HFF-Myc (cell line): ENCODE measurements at regions not wholly inside any gene's neighbourhood (a gene's known extent, or its start where the extent isn't known, plus 50 kb on each side); places are given as distances from the start of the nearest gene placed in this dataset.

Experiments used
- DNase-seq: peaks from one replicate; pipeline ENCODE4 v3.0.0-alpha.2; 2011; ENCODE audit warnings: low read depth; ENCODE audit errors: extremely low read depth
- H3K4me3 ChIP-seq: replicated peaks from 2 replicates; pipeline ENCODE4 v1.5.1; 2011; ENCODE audit warnings: low read depth, mild to moderate bottlenecking, control low read depth, low read length
- CTCF ChIP-seq: IDR thresholded peaks from 2 replicates; pipeline ENCODE4 v1.5.1; 2012; ENCODE audit warnings: mild to moderate bottlenecking, low read depth, low read length, control low read depth; ENCODE audit errors: missing control alignments

DNA sequence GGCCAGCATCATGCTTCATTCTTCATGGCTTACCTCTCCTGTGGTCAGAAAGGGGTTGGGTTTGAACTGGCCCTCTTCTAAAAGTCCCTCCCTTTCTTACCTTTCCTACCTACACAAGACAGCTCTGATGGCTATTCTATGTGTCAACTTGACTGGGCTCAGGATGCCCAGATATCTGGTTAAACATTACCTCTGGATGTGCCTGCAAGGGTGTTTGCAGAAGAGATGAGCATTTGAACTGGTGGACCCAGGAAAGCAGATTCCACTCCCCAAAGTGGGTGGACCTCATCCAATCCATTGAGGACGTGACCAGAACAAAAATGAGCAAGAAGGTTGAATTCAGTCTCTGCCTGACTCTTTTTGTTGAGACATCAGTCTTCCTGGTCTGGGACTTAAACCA is 79.0 kb upstream of the TCF7L2 start:
- H3K4me3 ChIP-seq = no peak overlapping the region
- TF ChIP-seq CTCF = no peak
- no peak for DNase-seq

- DNase-seq = no peak
- no peak overlapping the region for H3K4me3 ChIP-seq
- TF ChIP-seq CTCF = peak; percentile 59
Measured at GRCh38 chr10:112872728-112873127, 77.3 kb upstream of the TCF7L2 start.

DNA sequence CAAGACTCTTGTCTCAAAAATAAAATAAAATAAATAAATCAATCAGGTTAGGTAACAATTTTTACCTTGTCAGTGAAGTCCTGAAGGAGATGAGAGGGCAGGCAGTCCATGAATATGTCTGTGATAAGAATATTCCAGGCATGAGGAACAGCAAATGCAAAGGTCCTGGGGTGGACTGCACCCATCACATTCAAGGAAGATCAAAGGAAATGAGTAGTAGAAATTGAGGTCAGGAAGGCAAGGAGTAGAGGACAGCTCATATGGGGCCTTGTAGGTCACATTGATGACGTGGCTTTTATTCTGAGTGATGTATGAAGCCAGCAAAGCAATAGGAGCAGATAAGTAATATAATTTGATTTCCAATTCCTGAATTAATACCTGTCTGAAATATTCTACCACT is 76.5 kb upstream of the TCF7L2 start:
- no peak overlapping the region for H3K4me3 ChIP-seq
- no peak for TF ChIP-seq CTCF
- DNase-seq = no peak

DNA sequence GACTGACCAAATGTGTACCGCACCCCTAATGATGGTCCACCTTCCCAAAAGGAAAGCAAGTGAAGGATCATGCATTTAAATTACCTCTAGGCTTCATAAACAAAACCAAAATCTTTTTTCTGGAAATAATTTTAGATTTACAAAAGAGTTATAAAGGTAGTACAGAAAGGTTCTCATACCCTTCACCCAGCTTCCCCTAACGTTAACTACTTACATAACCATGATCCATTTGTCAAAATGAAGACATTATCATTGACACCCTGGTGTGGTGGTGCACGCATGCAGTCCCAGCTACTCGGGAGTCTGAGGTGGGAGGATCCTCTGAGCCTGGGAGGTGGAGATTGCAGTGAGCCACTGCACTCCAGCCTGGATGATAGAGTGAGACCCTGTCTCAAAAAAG is 75.1 kb upstream of the TCF7L2 start:
- no peak for TF ChIP-seq CTCF
- H3K4me3 ChIP-seq = no peak overlapping the region

GRCh38 chr10:112875476-112876267 is 74.4 kb upstream of the TCF7L2 start:
- DNase-seq = peak; percentile 45
- TF ChIP-seq CTCF = no peak
- no peak overlapping the region for H3K4me3 ChIP-seq

More for the DNA sequence above, 75.1 kb upstream of the TCF7L2 start:
- no peak for DNase-seq

DNA sequence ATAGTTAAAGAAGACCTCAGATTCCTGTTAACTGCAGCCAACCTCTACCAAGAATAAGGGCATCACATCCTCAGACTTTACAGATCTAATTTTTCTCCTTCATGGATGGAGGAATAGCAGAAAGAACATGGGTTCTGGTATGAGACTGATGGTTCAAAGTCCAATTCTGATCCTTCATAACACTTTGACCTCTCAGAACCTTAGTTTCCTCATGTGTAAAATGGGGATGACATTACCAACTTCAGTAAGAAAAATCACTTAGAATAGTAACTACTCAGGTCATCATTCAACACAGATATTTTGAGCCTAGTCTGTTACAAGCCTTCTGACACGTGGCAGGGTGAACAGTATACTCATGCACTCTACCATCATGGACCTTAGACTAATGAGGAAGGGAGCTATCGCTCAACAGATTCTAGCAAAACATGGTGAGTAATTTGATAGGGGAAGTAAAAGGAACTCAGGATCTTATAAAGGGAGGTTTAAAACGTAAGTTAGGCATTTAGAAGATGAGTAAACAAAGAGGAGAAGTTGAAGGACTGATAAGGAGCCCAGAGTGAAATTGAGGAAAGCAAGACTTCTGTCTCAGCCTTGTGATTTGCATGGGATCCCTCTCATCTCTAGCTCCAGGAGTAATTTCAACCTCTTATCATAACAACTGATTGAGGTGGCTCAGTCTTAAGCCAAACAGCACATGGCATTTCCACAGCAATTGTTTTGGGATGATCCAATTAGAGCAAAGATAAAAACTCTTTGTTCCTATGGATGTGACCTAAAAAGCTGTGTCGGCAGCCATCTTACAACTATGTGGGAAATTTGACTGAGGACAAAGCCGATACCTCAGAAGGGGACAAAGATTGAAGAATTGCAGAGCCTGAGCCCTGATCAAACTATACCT is 69.2 kb upstream of the TCF7L2 start:
- TF ChIP-seq CTCF = no peak
- H3K4me3 ChIP-seq = no peak overlapping the region
- DNase-seq = no peak
